ENCODE measurements at regions not wholly inside any gene's neighbourhood (a gene's known extent, or its start where the extent isn't known, plus 50 kb on each side); places are given as distances from the start of the nearest gene placed in this dataset.

GRCh38 chr20:23244156-23244915 is 106.3 kb upstream of the NXT1 start:
- no peak overlapping the region for H3K14ac ChIP-seq (replicated peaks; ENCODE audit: low read depth, low read length)
- H2BK20ac ChIP-seq (ENCODE audit: low read depth, low read length) = no peak overlapping the region
- ChIA-PET CTCF (interaction anchor here (1.6 kb wide), 1 partner anchor 9 kb away, joined by 7 read pairs; no protein-coding TSS in a partner anchor), POLR2A (ENCODE audit: unreplicated experiment) (no interaction called here)
- H3K36me3 ChIP-seq (ENCODE audit: control insufficient read depth, insufficient read depth, low read length) = no peaks in the 10 kb centered on the region
- no peak for TF ChIP-seq USF2 (IDR thresholded peaks at IDR 0.05; ENCODE audit: low read depth, low read length)
- TF ChIP-seq MAZ (IDR thresholded peaks at IDR 0.05; ENCODE audit: borderline replicate concordance, low read depth, low read length) = no peak
- no peak for TF ChIP-seq POLR2A (IDR thresholded peaks at IDR 0.05; ENCODE audit: low read depth, low read length)
- TF ChIP-seq RAD21 (IDR thresholded peaks at IDR 0.05; ENCODE audit: low read length) = no peak
- TF ChIP-seq SMC3 (IDR thresholded peaks at IDR 0.05; ENCODE audit: low read depth, low read length) = no peak
- TF ChIP-seq CHD1 (IDR thresholded peaks at IDR 0.05; ENCODE audit: low read depth, low read length) = no peak
- TF ChIP-seq MAFK (IDR thresholded peaks at IDR 0.05; ENCODE audit: low read depth, low read length) = peak; percentile 57; the same call in 1 of the 2 replicates
- TF ChIP-seq CEBPB (IDR thresholded peaks at IDR 0.05; ENCODE audit: low read depth, low read length) = peak; percentile 14; the same call in 1 of the 2 replicates
- TF ChIP-seq BHLHE40 (IDR thresholded peaks at IDR 0.05; ENCODE audit: low read depth, low read length) = no peak
- no peak overlapping the region; the same call in 1 of the 2 replicates for H2AK5ac ChIP-seq (ENCODE audit: low read depth, low read length)
- no peak overlapping the region for H3K18ac ChIP-seq (ENCODE audit: low read depth, low read length)
- in situ Hi-C loops (cut with MboI; ENCODE audit: low sequenced_read_pairs) (no loop called here), intact Hi-C loops (cut with micrococcal nuclease) (loop anchor here (2.0 kb wide), 1 partner anchor 554 kb away; no protein-coding TSS in a partner anchor), dilution Hi-C loops (cut with HindIII; ENCODE audit: low sequenced_read_pairs, unreplicated experiment) (no loop called here)
- H4K20me1 ChIP-seq (ENCODE audit: insufficient read depth, low read length) = no peaks in the 10 kb centered on the region
- no peaks in the 10 kb centered on the region for H3K9me1 ChIP-seq (ENCODE audit: insufficient read depth, low read length)
- H3K27ac ChIP-seq (ENCODE audit: insufficient read depth, low read length) = no peak overlapping the region
- H3K79me1 ChIP-seq (ENCODE audit: low read depth in 1 of 2, low read length in 2 of 2) = no peaks in the 10 kb centered on the region
- H3K23ac ChIP-seq (ENCODE audit: low read depth, low read length) = no peak overlapping the region
- H3K4me3 ChIP-seq (ENCODE audit: insufficient read depth, low read depth, low read length) = no peak overlapping the region
- WGBS, 2 experiments (ENCODE audit: extremely low coverage in 2 of 2, insufficient read length in 1 of 2) = 72% methylated on average over 10 of the region's 27 CpGs; no CpG with 5 or more reads in 1 of the 2 experiments
- H2BK15ac ChIP-seq (ENCODE audit: low read depth, low read length) = no peak overlapping the region
- no TSS peak for BruUV-seq (replicated peaks)
- H3K56ac ChIP-seq (ENCODE audit: extremely low read depth, insufficient read depth, low read length) = no peak overlapping the region
- H4K8ac ChIP-seq (ENCODE audit: low read depth in 2 of 2, low read length in 2 of 2) = no peak overlapping the region
- H3K27me3 ChIP-seq (ENCODE audit: control insufficient read depth, insufficient read depth, low read length) = peaks cover 6% of the 10 kb centered on the region; the same call in 1 of the 2 replicates
- no peaks in the 10 kb centered on the region; the same call in 1 of the 2 replicates for H3K4me1 ChIP-seq (ENCODE audit: control insufficient read depth, insufficient read depth, low read length)
- no peak overlapping the region for H3K4ac ChIP-seq (ENCODE audit: low read depth, low read length)
- no peak overlapping the region for H3K9ac ChIP-seq (ENCODE audit: low read depth, low read length)
- no peak overlapping the region for H4K91ac ChIP-seq (ENCODE audit: insufficient read depth, low read depth, low read length)
- ATAC-seq (ENCODE audit: low read depth) (no peak), DNase-seq (no peak)
- no peak overlapping the region for H2BK5ac ChIP-seq (ENCODE audit: low read depth, low read length, poor library complexity, severe bottlenecking)
- H3K4me2 ChIP-seq (ENCODE audit: low read depth, low read length) = peak overlapping the region; percentile 18; the same call in 1 of the 2 replicates
- no peaks in the 10 kb centered on the region for H3K9me3 ChIP-seq (ENCODE audit: control insufficient read depth, insufficient read depth, low read length)
- no peak overlapping the region for H2AK9ac ChIP-seq (replicated peaks; ENCODE audit: low read depth, low read length, poor library complexity)
- H2BK120ac ChIP-seq (ENCODE audit: low read depth, low read length) = no peak overlapping the region
- H2AFZ ChIP-seq (replicated peaks; ENCODE audit: low read length, poor library complexity) = peak overlapping the region; percentile 9
- H4K5ac ChIP-seq (ENCODE audit: low read depth, low read length) = no peak overlapping the region
